SK-N-DZ (cell line): ENCODE measurements at regions not wholly inside any gene's neighbourhood (a gene's known extent, or its start where the extent isn't known, plus 50 kb on each side); places are given as distances from the start of the nearest gene placed in this dataset.

Experiments used
- DNase-seq: peaks from one replicate; pipeline ENCODE4 v3.0.0-alpha.2; 2015; ENCODE audit warnings: low spot score

- DNase-seq: peak; percentile 74
These were observed 107.5 kb upstream of the CELF4 start for GRCh38 chr18:37672932-37673595.

GRCh38 chr18:37672001-37672400, 106.4 kb upstream of the CELF4 start:
- DNase-seq: no peak

- DNase-seq: no peak
These were observed 105.9 kb upstream of the CELF4 start for GRCh38 chr18:37671530-37671929.

- no peak for DNase-seq
These were observed 105.5 kb upstream of the CELF4 start for GRCh38 chr18:37671119-37671518.

GRCh38 chr18:37669991-37670534, 104.5 kb upstream of the CELF4 start:
- no peak for DNase-seq

- peak; percentile 29 for DNase-seq
These were observed 103.6 kb upstream of the CELF4 start for GRCh38 chr18:37668971-37669747.

GRCh38 chr18:37667836-37668235, 102.2 kb upstream of the CELF4 start:
- DNase-seq: no peak

- DNase-seq: no peak
These were observed 101.4 kb upstream of the CELF4 start for GRCh38 chr18:37666991-37667390.

- no peak for DNase-seq
These were observed 100.9 kb upstream of the CELF4 start for GRCh38 chr18:37666451-37666850.

GRCh38 chr18:37665346-37665745, 99.7 kb upstream of the CELF4 start:
- DNase-seq: no peak

GRCh38 chr18:37663446-37663845, 97.8 kb upstream of the CELF4 start:
- DNase-seq: no peak

GRCh38 chr18:37662546-37663339, 97.1 kb upstream of the CELF4 start:
- no peak for DNase-seq

- DNase-seq: no peak
These were observed 96.5 kb upstream of the CELF4 start for GRCh38 chr18:37662099-37662498.

- no peak for DNase-seq
These were observed 95.9 kb upstream of the CELF4 start for GRCh38 chr18:37661478-37661877.

GRCh38 chr18:37661061-37661460, 95.5 kb upstream of the CELF4 start:
- no peak for DNase-seq

GRCh38 chr18:37660658-37661057, 95.1 kb upstream of the CELF4 start:
- DNase-seq: no peak

GRCh38 chr18:37659906-37660305, 94.3 kb upstream of the CELF4 start:
- no peak for DNase-seq

- no peak for DNase-seq
These were observed 93.3 kb upstream of the CELF4 start for GRCh38 chr18:37658894-37659293.

- no peak for DNase-seq
These were observed 91.9 kb upstream of the CELF4 start for GRCh38 chr18:37657493-37657892.

- DNase-seq: no peak
These were observed 89.3 kb upstream of the CELF4 start for GRCh38 chr18:37654731-37655369.

- no peak for DNase-seq
These were observed 88.4 kb upstream of the CELF4 start for GRCh38 chr18:37654034-37654433.

- DNase-seq: no peak
These were observed 88.0 kb upstream of the CELF4 start for GRCh38 chr18:37653618-37654017.
